Lung (tissue), 12 donors: ENCODE measurements at regions not wholly inside any gene's neighbourhood (a gene's known extent, or its start where the extent isn't known, plus 50 kb on each side); places are given as distances from the start of the nearest gene placed in this dataset. TPM values are rescaled to one million over a fixed set of nuclear protein-coding genes. Genes with fewer than 3 reads are reported as not detected.

Experiments
- ATAC-seq: fragments of 200-7000 bp; cut with Tn5 transposase; one replicate; pipeline ENCODE4 v1.9.1; 2020; ENCODE audit warnings: moderate number of reproducible peaks; ENCODE audit not compliant: insufficient read depth, low FRiP score
- DNase-seq, 3 donors: peaks; one replicate each; pipeline ENCODE4 v3.0.0-alpha.2; 2013 to 2017
- H3K27ac ChIP-seq, 2 donors: one replicate each; pipeline ENCODE4 v1.5.1; 2013; ENCODE audit warnings: mild to moderate bottlenecking in 2 of 2, moderate library complexity in 2 of 2, control low read depth in 1 of 2, inconsistent platforms in 1 of 2, low read depth in 1 of 2, low read length in 1 of 2
- H3K27me3 ChIP-seq, 3 donors: one replicate each; pipeline ENCODE4 v1.5.1; 2013; ENCODE audit warnings: low read length in 2 of 3; ENCODE audit not compliant: control insufficient read depth in 3 of 3, insufficient read depth in 3 of 3
- H3K36me3 ChIP-seq, 4 donors: one replicate each; pipeline ENCODE4 v1.5.1; 2013; ENCODE audit warnings: low read length in 4 of 4, mild to moderate bottlenecking in 1 of 4, moderate library complexity in 1 of 4; ENCODE audit not compliant: control insufficient read depth in 4 of 4, insufficient read depth in 4 of 4
- H3K4me1 ChIP-seq, 5 donors: one replicate each; pipeline ENCODE4 v1.5.1; 2013; ENCODE audit warnings: low read length in 5 of 5, mild to moderate bottlenecking in 2 of 5, moderate library complexity in 1 of 5; ENCODE audit not compliant: control insufficient read depth in 5 of 5, insufficient read depth in 5 of 5
- H3K4me3 ChIP-seq: one replicate; pipeline ENCODE4 v1.5.1; 2013; ENCODE audit warnings: mild to moderate bottlenecking, control low read depth, moderate library complexity
- H3K9ac ChIP-seq, 2 donors: one replicate each; pipeline ENCODE4 v1.5.1; 2013; ENCODE audit warnings: low read length in 2 of 2, control low read depth in 1 of 2; ENCODE audit not compliant: insufficient read depth in 1 of 2
- H3K9me3 ChIP-seq, 4 donors: one replicate each; pipeline ENCODE4 v1.5.1; 2013; ENCODE audit warnings: low read length in 3 of 4, mild to moderate bottlenecking in 1 of 4, moderate library complexity in 1 of 4; ENCODE audit not compliant: control insufficient read depth in 4 of 4, insufficient read depth in 3 of 4
- CTCF ChIP-seq: IDR thresholded peaks from 2 replicates; pipeline ENCODE4 v1.5.1; 2012; ENCODE audit warnings: mild to moderate bottlenecking; ENCODE audit errors: control extremely low read depth, extremely low read depth
- WGBS, 2 donors: extraction: QIAGEN DNeasy Blood & Tissue Kit; methylation state at CpG; one replicate each; pipeline ENCODE4 v1.1.7; 2013; 5-methylcytosine and 5-hydroxymethylcytosine counted together
- small RNA-seq: library from RNA; depleted of rRNA; stranded (forward); fragments of <200 nt; gene quantifications from one replicate; pipeline ENCODE3, GENCODE V24; 2014; ENCODE audit warnings: low replicate concordance
- donor health status: control.
- donor health status: control.
- donor health status: Bipolar disorder and iron deficiency.
- donor health status: healthy.
- donor health status: DM: yes; HTN: yes; CAD: no.

DNA sequence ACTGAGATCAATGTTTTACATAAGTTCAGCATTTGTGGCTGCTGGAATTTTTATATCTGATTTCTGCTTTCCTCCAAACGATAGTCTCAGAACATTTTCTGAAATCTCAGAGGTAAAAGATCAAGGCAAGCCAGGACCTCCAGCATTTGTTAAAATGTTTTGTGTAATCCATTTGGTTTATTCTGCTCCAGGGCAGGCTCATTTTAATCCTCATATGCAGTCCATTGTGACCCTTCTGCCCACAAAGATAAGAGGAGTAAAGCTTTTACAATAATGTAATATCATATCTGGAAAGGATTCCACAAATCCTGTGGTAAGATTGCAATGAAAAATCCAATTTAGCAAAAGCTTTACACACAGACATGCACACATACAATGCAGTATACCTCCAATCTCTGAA lies 55.3 kb upstream of the KCNH5 start:
- Histone ChIP-seq H3K27me3 (no peaks in the 10 kb centered on the region), H3K4me1 (no peaks in the 10 kb centered on the region), H3K4me3 (no peak overlapping the region), H3K27ac (no peak overlapping the region), H3K9ac (no peak overlapping the region), H3K36me3 (no peaks in the 10 kb centered on the region), H3K9me3 (no peaks in the 10 kb centered on the region)
- WGBS, 2 donors = 74 to 87% methylated on average over 1 of the region's 1 CpG
- ATAC-seq = no peak
- TF ChIP-seq CTCF = no peak
- no peak for DNase-seq

GRCh38 chr14:63096186-63096585 lies 50.9 kb upstream of the KCNH5 start:
- DNase-seq (no peak), ATAC-seq (no peak)
- Histone ChIP-seq H3K4me1 (no peaks in the 10 kb centered on the region), H3K27me3 (no peaks in the 10 kb centered on the region), H3K4me3 (no peak overlapping the region), H3K27ac (no peak overlapping the region), H3K9me3 (no peaks in the 10 kb centered on the region), H3K9ac (no peak overlapping the region), H3K36me3 (no peaks in the 10 kb centered on the region)
- TF ChIP-seq CTCF = no peak
- WGBS, 2 donors = 73 to 90% methylated on average over 4 of the region's 4 CpGs

Small RNA genes lying in the stretch of these regions (small RNA-seq; reads per million reads assigned to genes)
- not detected for gene PARP1P2
